Loucy (cell line): ENCODE measurements at regions not wholly inside any gene's neighbourhood (a gene's known extent, or its start where the extent isn't known, plus 50 kb on each side); places are given as distances from the start of the nearest gene placed in this dataset.

ENCODE experiments used
- CTCF ChIP-seq: fragments of 200-600 bp; sonication (generic); conservative IDR thresholded peaks from 2 replicates; pipeline ENCODE4 v1.5.1; 2014; ENCODE audit warnings: mild to moderate bottlenecking, antibody characterized with exemption, low read length
- EZH2phosphoT487 ChIP-seq: fragments of 200-600 bp; IDR thresholded peaks from 2 replicates; pipeline ENCODE4 v1.6.1; 2018; ENCODE audit warnings: antibody characterized with exemption, mild to moderate bottlenecking, moderate library complexity, borderline replicate concordance

GRCh38 chr2:181778621-181779201 lies 98.4 kb upstream of the NEUROD1 start:
- no peak for TF ChIP-seq CTCF
- TF ChIP-seq EZH2phosphoT487: no peak
